ENCODE measurements at regions not wholly inside any gene's neighbourhood (a gene's known extent, or its start where the extent isn't known, plus 50 kb on each side); places are given as distances from the start of the nearest gene placed in this dataset.

GRCh38 chr4:187484186-187484585, 511.4 kb upstream of the ZFP42 start:
- Histone ChIP-seq H4K20me1 (replicated peaks in 1 of 2; ENCODE audit: control insufficient read depth in 1 of 2, insufficient read depth in 2 of 2, low read length in 2 of 2) (no peaks in the 10 kb centered on the region), H2AK5ac (ENCODE audit: low read depth, low read length) (no peak overlapping the region), H3K23me2 (ENCODE audit: low read depth, low read length) (no peaks in the 10 kb centered on the region), H2BK15ac (ENCODE audit: low read length) (no peak overlapping the region), H3K27ac (ENCODE audit: low read depth, low read length) (no peak overlapping the region), H4K91ac (replicated peaks; ENCODE audit: insufficient read length, low read length) (no peak overlapping the region), H3K4me3 (ENCODE audit: extremely low read depth in 1 of 4, insufficient read depth in 2 of 4, low read depth in 3 of 4, low read length in 4 of 4) (no peak overlapping the region), H3K56ac (replicated peaks; ENCODE audit: insufficient read length, low read depth, low read length) (no peak overlapping the region), H3K79me2 (ENCODE audit: control insufficient read depth in 1 of 2, insufficient read depth in 2 of 2, low read length in 2 of 2) (no peaks in the 10 kb centered on the region), H3K4me1 (replicated peaks in 1 of 4; ENCODE audit: control insufficient read depth in 3 of 4, insufficient read depth in 4 of 4, low read length in 3 of 4) (no peaks in the 10 kb centered on the region), H3K4me2 (ENCODE audit: insufficient read depth in 1 of 2, low read depth in 2 of 2, low read length in 2 of 2) (no peak overlapping the region), H3K27me3 (replicated peaks in 1 of 4; ENCODE audit: control insufficient read depth in 3 of 4, extremely low read depth in 1 of 4, insufficient read depth in 3 of 4, low read length in 3 of 4) (no peaks in the 10 kb centered on the region), H2AFZ (ENCODE audit: low read length) (no peak overlapping the region), H2BK12ac (ENCODE audit: low read depth, low read length) (no peak overlapping the region), H3K23ac (ENCODE audit: insufficient read length) (no peak overlapping the region), H3K9me3 (ENCODE audit: insufficient read depth in 2 of 2, low read depth in 1 of 2, low read length in 1 of 2) (peaks cover 6 to 8% of the 10 kb centered on the region in 2 experiments; a peak in 1 of 4 replicates), H3K14ac (ENCODE audit: insufficient read length) (no peak overlapping the region), H4K8ac (ENCODE audit: extremely low read depth, insufficient read depth, low read length) (no peak overlapping the region), H2BK20ac (ENCODE audit: low read length) (no peak overlapping the region), H2BK5ac (ENCODE audit: low read depth, low read length) (no peak overlapping the region), H4K5ac (ENCODE audit: insufficient read length, low read depth, low read length) (no peak overlapping the region), H3K79me1 (ENCODE audit: low read depth, low read length) (no peaks in the 10 kb centered on the region), H3K18ac (ENCODE audit: extremely low read depth, low read length) (no peak overlapping the region), H3K9ac (replicated peaks in 1 of 4; ENCODE audit: extremely low read depth in 1 of 4, low read depth in 3 of 4, low read length in 3 of 4) (no peak overlapping the region), H2BK120ac (replicated peaks; ENCODE audit: low read depth, low read length) (no peak overlapping the region), H3K36me3 (ENCODE audit: control insufficient read depth in 2 of 4, insufficient read depth in 4 of 4, low read length in 3 of 4) (no peaks in the 10 kb centered on the region), H3K4ac (replicated peaks; ENCODE audit: insufficient read length, low read depth, low read length) (no peak overlapping the region)
- 88% methylated on average over 6 of the region's 6 CpGs; no CpG with 5 or more reads in 1 of the 2 experiments for WGBS, 2 experiments (ENCODE audit: extremely low coverage in 1 of 2, insufficient coverage in 1 of 2, insufficient read length in 1 of 2, insufficient replicate concordance in 2 of 2, low coverage in 1 of 2, low lambda C conversion rate in 2 of 2, missing lambda C conversion rate in 1 of 2)
- ChIA-PET CTCF (ENCODE audit: partially characterized antibody) (no interaction called here), POLR2A (ENCODE audit: partially characterized antibody) (no interaction called here)
- no peak for FAIRE-seq
- no peak for DNase-seq (ENCODE audit: low read depth in 1 of 2, low spot score in 2 of 2)
- TF ChIP-seq PHF8 (conservative IDR thresholded peaks at IDR 0.05; ENCODE audit: low read depth, low read length) = no peak
- TF ChIP-seq GTF2F1 (IDR thresholded peaks at IDR 0.05; ENCODE audit: borderline replicate concordance, low read depth, low read length) = no peak
- TF ChIP-seq TCF12 (IDR thresholded peaks at IDR 0.05; ENCODE audit: low read depth, low read length) = no peak
- no peak for TF ChIP-seq CHD1 (IDR thresholded peaks at IDR 0.05; ENCODE audit: low read depth, low read length)
- no peak for TF ChIP-seq BRCA1 (IDR thresholded peaks at IDR 0.05; ENCODE audit: low read depth, low read length)
- no peak for TF ChIP-seq RXRA (IDR thresholded peaks at IDR 0.05; ENCODE audit: insufficient read depth, low read depth, low read length)
- TF ChIP-seq, protein P1, sequence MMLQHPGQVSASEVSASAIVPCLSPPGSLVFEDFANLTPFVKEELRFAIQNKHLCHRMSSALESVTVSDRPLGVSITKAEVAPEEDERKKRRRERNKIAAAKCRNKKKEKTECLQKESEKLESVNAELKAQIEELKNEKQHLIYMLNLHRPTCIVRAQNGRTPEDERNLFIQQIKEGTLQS (IDR thresholded peaks at IDR 0.05; ENCODE audit: insufficient read depth, low read depth, low read length) = no peak
- TF ChIP-seq CTBP2 (IDR thresholded peaks at IDR 0.05; ENCODE audit: borderline replicate concordance, insufficient read depth, insufficient read length, low read length) = no peak
- no peak for TF ChIP-seq SIN3A (conservative IDR thresholded peaks at IDR 0.05 in 1 of 2, IDR thresholded peaks at IDR 0.05 in 1 of 2; ENCODE audit: low read depth in 1 of 2, low read length in 2 of 2)
- TF ChIP-seq, protein P2, sequence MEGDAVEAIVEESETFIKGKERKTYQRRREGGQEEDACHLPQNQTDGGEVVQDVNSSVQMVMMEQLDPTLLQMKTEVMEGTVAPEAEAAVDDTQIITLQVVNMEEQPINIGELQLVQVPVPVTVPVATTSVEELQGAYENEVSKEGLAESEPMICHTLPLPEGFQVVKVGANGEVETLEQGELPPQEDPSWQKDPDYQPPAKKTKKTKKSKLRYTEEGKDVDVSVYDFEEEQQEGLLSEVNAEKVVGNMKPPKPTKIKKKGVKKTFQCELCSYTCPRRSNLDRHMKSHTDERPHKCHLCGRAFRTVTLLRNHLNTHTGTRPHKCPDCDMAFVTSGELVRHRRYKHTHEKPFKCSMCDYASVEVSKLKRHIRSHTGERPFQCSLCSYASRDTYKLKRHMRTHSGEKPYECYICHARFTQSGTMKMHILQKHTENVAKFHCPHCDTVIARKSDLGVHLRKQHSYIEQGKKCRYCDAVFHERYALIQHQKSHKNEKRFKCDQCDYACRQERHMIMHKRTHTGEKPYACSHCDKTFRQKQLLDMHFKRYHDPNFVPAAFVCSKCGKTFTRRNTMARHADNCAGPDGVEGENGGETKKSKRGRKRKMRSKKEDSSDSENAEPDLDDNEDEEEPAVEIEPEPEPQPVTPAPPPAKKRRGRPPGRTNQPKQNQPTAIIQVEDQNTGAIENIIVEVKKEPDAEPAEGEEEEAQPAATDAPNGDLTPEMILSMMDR (IDR thresholded peaks at IDR 0.05; ENCODE audit: control extremely low read depth in 1 of 3, insufficient read depth in 1 of 3, low read depth in 1 of 3, low read length in 3 of 3) = no peak
- TF ChIP-seq RFX5 (IDR thresholded peaks at IDR 0.05; ENCODE audit: borderline replicate concordance, low read depth, low read length) = no peak
- TF ChIP-seq POU5F1 (IDR thresholded peaks at IDR 0.05; ENCODE audit: low read depth, low read length) = no peak

Data from H1 (cell line).